Suprapubic skin (tissue), 4 donors: ENCODE measurements at regions not wholly inside any gene's neighbourhood (a gene's known extent, or its start where the extent isn't known, plus 50 kb on each side); places are given as distances from the start of the nearest gene placed in this dataset.

Experiments
- DNase-seq, 2 donors: peaks; one replicate each; pipeline ENCODE4 v3.0.0-alpha.2; 2019; ENCODE audit warnings: low spot score in 2 of 2
- H3K27ac ChIP-seq: fragments of 200-600 bp; sonication (generic); one replicate; pipeline ENCODE4 v1.5.1; 2019
- H3K27me3 ChIP-seq: fragments of 200-600 bp; sonication (generic); one replicate; pipeline ENCODE4 v1.5.1; 2019
- H3K36me3 ChIP-seq: fragments of 200-600 bp; sonication (generic); one replicate; pipeline ENCODE4 v1.5.1; 2019
- H3K4me1 ChIP-seq: fragments of 200-600 bp; sonication (generic); one replicate; pipeline ENCODE4 v1.5.1; 2019
- H3K4me3 ChIP-seq: fragments of 200-600 bp; sonication (generic); one replicate; pipeline ENCODE4 v1.5.1; 2019; ENCODE audit warnings: mild to moderate bottlenecking
- H3K9me3 ChIP-seq: fragments of 200-600 bp; sonication (generic); one replicate; pipeline ENCODE4 v1.5.1; 2019
- CTCF ChIP-seq, 2 donors: fragments of 200-600 bp in 1 of 2; fragments of 450-650 bp in 1 of 2; sonication (generic) in 1 of 2; IDR thresholded peaks; one replicate each; pipeline ENCODE4 v1.5.1; 2016 to 2019; ENCODE audit warnings: antibody characterized with exemption in 2 of 2, mild to moderate bottlenecking in 1 of 2, moderate library complexity in 1 of 2
- EP300 ChIP-seq: sonication (generic); formaldehyde crosslinking; IDR thresholded peaks from one replicate; pipeline ENCODE4 v1.6.1; 2017; ENCODE audit warnings: antibody characterized with exemption
- POLR2A ChIP-seq, 2 donors: fragments of 450-650 bp; IDR thresholded peaks; one replicate each; pipeline ENCODE4 v1.6.1; 2017; ENCODE audit warnings: antibody characterized with exemption in 2 of 2, mild to moderate bottlenecking in 2 of 2, moderate library complexity in 2 of 2
- POLR2AphosphoS5 ChIP-seq, 3 donors: sonication (generic); formaldehyde crosslinking; IDR thresholded peaks; one replicate each; pipeline ENCODE4 v1.6.1; 2017; ENCODE audit warnings: antibody characterized with exemption in 3 of 3
- WGBS: methylation state at CpG from one replicate; pipeline ENCODE4 v1.1.5; 2018; 5-methylcytosine and 5-hydroxymethylcytosine counted together

GRCh38 chr13:111394211-111394922, 73.9 kb downstream of the TEX29 start:
- peak in 1 of 2 donors; percentile 44 for DNase-seq
- H3K36me3 ChIP-seq = no peaks in the 10 kb centered on the region
- no peak overlapping the region for H3K4me3 ChIP-seq
- no peaks in the 10 kb centered on the region for H3K27me3 ChIP-seq
- no peaks in the 10 kb centered on the region for H3K4me1 ChIP-seq
- no peak overlapping the region for H3K27ac ChIP-seq
- no peaks in the 10 kb centered on the region for H3K9me3 ChIP-seq
- 96% methylated on average over 10 of the region's 14 CpGs for WGBS
- TF ChIP-seq POLR2AphosphoS5 (IDR thresholded peaks at IDR 0.05) (no peak), POLR2A (IDR thresholded peaks at IDR 0.05) (no peak), CTCF (IDR thresholded peaks at IDR 0.05) (no peak), EP300 (no peak)

GRCh38 chr13:111395511-111396393, 75.3 kb downstream of the TEX29 start:
- Histone ChIP-seq H3K27ac (no peak overlapping the region), H3K9me3 (no peaks in the 10 kb centered on the region), H3K4me3 (no peak overlapping the region), H3K4me1 (no peaks in the 10 kb centered on the region), H3K36me3 (no peaks in the 10 kb centered on the region), H3K27me3 (no peaks in the 10 kb centered on the region)
- WGBS = 91% methylated on average over 9 of the region's 9 CpGs
- no peak for TF ChIP-seq CTCF (IDR thresholded peaks at IDR 0.05)
- peak in 1 of 2 donors; percentile 40 for DNase-seq

- Histone ChIP-seq H3K4me3 (no peak overlapping the region), H3K27me3 (no peaks in the 10 kb centered on the region), H3K9me3 (no peaks in the 10 kb centered on the region), H3K36me3 (no peaks in the 10 kb centered on the region), H3K4me1 (no peaks in the 10 kb centered on the region), H3K27ac (no peak overlapping the region)
- DNase-seq = peak in 1 of 2 donors; percentile 53
- 85% methylated on average over 9 of the region's 12 CpGs for WGBS
- no peak for TF ChIP-seq POLR2A (IDR thresholded peaks at IDR 0.05)
- TF ChIP-seq EP300 = no peak
- no peak for TF ChIP-seq POLR2AphosphoS5 (IDR thresholded peaks at IDR 0.05)
- no peak for TF ChIP-seq CTCF (IDR thresholded peaks at IDR 0.05)
Observed at GRCh38 chr13:111396457-111396856, 76.0 kb downstream of the TEX29 start.

GRCh38 chr13:111397202-111397880, 76.9 kb downstream of the TEX29 start:
- Histone ChIP-seq H3K27me3 (no peaks in the 10 kb centered on the region), H3K4me1 (no peaks in the 10 kb centered on the region), H3K27ac (no peak overlapping the region), H3K4me3 (no peak overlapping the region), H3K36me3 (no peaks in the 10 kb centered on the region), H3K9me3 (no peaks in the 10 kb centered on the region)
- TF ChIP-seq CTCF (IDR thresholded peaks at IDR 0.05) = no peak
- TF ChIP-seq POLR2A (IDR thresholded peaks at IDR 0.05) = no peak
- TF ChIP-seq EP300 = no peak
- no peak for TF ChIP-seq POLR2AphosphoS5 (IDR thresholded peaks at IDR 0.05)
- peak in 1 of 2 donors; percentile 64 for DNase-seq
- WGBS = 89% methylated on average over 25 of the region's 25 CpGs

GRCh38 chr13:111398196-111398595, 77.8 kb downstream of the TEX29 start:
- no peaks in the 10 kb centered on the region for H3K27me3 ChIP-seq
- TF ChIP-seq POLR2AphosphoS5 (IDR thresholded peaks at IDR 0.05) (no peak), CTCF (IDR thresholded peaks at IDR 0.05) (no peak), POLR2A (IDR thresholded peaks at IDR 0.05) (no peak), EP300 (no peak)
- H3K9me3 ChIP-seq = no peaks in the 10 kb centered on the region
- peak in 1 of 2 donors; percentile 50 for DNase-seq
- no peak overlapping the region for H3K4me3 ChIP-seq
- H3K4me1 ChIP-seq = no peaks in the 10 kb centered on the region
- H3K27ac ChIP-seq = no peak overlapping the region
- no peaks in the 10 kb centered on the region for H3K36me3 ChIP-seq
- 92% methylated on average over 3 of the region's 3 CpGs for WGBS
